ENCODE measurements at regions not wholly inside any gene's neighbourhood (a gene's known extent, or its start where the extent isn't known, plus 50 kb on each side); places are given as distances from the start of the nearest gene placed in this dataset.

DNA sequence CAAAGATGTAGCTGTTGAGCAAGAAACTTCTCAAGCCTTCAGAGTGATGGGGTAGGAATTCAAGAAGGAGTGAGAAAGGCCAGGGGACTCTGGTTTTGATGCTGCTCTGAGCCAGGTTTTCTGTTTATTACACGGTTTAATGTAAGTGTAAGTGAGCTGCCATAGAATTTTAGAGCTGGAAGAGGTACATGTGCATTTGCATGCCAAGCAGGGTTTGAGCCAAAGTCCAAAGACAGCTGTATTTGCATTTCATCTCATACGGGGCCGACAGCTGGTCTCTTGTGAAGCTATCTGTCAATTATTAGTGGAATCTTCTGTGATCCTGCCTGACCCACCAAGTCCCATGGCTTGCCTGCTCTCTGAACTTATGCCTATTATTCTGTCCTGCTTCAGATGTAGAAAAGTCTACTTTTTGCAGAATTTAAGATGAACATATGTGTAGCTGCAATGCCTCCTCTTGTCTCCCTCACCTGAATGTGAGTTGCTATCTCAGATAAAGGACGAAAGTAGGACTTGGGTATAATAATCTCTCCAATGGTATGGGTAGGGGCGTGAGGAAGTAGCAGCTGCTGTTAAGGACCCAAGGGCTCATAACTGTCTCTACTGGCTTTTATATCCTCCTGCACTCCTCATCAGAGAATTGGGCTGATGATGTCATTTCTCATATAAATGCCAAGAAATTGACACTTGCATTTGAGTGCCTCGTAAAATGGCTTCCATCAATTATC lies 160.0 kb downstream of the SQOR start:
- TF ChIP-seq, protein P1, sequence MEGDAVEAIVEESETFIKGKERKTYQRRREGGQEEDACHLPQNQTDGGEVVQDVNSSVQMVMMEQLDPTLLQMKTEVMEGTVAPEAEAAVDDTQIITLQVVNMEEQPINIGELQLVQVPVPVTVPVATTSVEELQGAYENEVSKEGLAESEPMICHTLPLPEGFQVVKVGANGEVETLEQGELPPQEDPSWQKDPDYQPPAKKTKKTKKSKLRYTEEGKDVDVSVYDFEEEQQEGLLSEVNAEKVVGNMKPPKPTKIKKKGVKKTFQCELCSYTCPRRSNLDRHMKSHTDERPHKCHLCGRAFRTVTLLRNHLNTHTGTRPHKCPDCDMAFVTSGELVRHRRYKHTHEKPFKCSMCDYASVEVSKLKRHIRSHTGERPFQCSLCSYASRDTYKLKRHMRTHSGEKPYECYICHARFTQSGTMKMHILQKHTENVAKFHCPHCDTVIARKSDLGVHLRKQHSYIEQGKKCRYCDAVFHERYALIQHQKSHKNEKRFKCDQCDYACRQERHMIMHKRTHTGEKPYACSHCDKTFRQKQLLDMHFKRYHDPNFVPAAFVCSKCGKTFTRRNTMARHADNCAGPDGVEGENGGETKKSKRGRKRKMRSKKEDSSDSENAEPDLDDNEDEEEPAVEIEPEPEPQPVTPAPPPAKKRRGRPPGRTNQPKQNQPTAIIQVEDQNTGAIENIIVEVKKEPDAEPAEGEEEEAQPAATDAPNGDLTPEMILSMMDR (IDR thresholded peaks at IDR 0.05), result no peak
- no peak for TF ChIP-seq POLR2A (IDR thresholded peaks at IDR 0.05)

Measured in body of pancreas (tissue), 4 donors.